ENCODE measurements at regions not wholly inside any gene's neighbourhood (a gene's known extent, or its start where the extent isn't known, plus 50 kb on each side); places are given as distances from the start of the nearest gene placed in this dataset.

DNA sequence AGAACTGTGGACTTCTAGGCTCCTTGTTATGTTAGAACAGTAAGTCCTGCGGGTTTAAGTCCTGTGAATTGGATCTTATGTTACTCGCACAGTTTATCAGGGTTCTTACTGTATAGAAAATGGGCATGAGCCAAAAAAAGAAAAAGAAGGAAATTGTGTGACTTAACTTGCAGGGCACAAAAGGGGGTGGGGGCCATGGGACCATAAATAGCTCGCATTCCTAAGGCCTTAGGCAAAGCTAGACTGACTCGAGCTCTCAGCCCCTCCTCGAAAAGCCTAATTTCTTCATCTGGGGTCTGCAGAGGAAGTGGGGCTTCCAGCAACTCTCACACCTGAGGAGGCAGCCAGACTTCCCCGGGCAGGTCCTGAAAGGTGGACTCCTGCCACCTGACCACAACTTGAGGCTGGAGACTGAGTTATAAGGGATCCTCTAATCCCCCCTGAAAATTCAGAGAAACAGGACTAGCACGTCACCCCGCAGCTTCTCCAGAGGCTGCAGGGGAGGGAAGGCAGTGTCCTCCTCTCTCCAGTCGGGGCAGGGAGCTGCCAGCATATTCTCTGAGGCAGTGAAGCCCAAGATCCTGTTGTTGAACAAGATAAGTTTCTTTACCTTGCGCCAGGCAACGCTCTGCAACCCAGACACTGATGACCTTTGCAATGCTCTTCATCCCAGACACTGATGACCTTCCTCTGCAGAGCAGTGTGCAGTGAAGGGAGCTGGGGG lies 280.5 kb downstream of the PCNX1 start:
- H3K9ac ChIP-seq (ENCODE audit: low read depth, low read length): no peak overlapping the region
- H3K36me3 ChIP-seq (ENCODE audit: insufficient read depth, low read length): no peaks in the 10 kb centered on the region
- H3K9me3 ChIP-seq (ENCODE audit: control insufficient read depth, insufficient read depth, low read length): no peaks in the 10 kb centered on the region
- H3K4me1 ChIP-seq (ENCODE audit: insufficient read depth, low read length): peaks cover 9% of the 10 kb centered on the region

DNA sequence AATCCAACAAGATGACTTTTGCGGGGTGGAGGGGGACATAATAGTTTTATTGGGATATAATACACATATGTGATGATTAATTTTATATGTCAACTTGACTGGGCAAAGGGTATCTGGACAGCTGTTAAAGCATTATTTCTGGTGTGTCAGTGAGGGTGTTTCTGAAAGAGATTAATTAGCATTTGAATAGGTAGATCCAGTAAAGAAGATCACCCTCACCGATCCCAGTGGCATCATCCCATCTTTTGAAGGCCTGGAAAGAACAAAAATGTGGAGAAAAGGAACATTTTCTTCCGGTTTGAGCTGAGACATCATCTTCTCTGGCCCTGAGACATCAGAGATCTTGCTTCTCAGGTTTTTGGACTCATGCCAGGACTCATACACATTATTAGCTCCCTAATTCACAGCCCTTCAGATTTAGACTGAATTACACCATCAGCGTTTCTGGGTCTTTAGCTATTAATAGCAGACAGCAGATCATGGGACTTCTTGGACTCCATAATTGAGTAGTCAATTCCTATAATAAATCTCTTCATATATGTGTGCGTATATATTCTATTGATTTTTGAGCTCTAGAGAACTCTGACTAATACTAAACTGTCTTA lies 283.6 kb downstream of the PCNX1 start:
- Histone ChIP-seq H3K9ac (ENCODE audit: low read depth, low read length) (no peak overlapping the region), H3K4me1 (ENCODE audit: insufficient read depth, low read length) (peaks cover 28% of the 10 kb centered on the region), H3K9me3 (ENCODE audit: control insufficient read depth, insufficient read depth, low read length) (no peaks in the 10 kb centered on the region), H3K36me3 (ENCODE audit: insufficient read depth, low read length) (no peaks in the 10 kb centered on the region)

GRCh38 chr14:71193663-71194062 lies 286.4 kb downstream of the PCNX1 start:
- Histone ChIP-seq H3K9me3 (ENCODE audit: control insufficient read depth, insufficient read depth, low read length) (no peaks in the 10 kb centered on the region), H3K9ac (ENCODE audit: low read depth, low read length) (no peak overlapping the region), H3K4me1 (ENCODE audit: insufficient read depth, low read length) (peaks cover 19% of the 10 kb centered on the region), H3K36me3 (ENCODE audit: insufficient read depth, low read length) (no peaks in the 10 kb centered on the region)

DNA sequence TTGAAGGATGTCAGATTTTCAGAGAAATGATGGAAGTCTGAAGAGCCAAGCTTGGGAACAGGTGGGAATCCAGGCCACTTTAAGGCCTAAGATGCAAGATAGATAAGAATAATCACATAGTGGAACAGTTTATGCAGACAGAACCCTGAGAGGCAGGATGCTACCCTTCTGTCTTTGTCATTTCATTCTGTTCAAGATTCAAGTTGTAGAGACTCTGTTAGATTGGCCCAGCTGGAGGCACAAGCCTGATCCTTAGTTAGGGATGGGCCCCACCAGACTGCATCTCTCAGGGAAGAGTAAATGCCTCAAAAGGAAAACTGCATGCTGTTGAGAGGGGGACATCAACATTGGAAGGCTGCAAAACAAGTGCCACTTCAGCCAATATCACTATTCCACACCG lies 287.0 kb downstream of the PCNX1 start:
- no peak overlapping the region for H3K9ac ChIP-seq (ENCODE audit: low read depth, low read length)

GRCh38 chr14:71196921-71197320 lies 289.7 kb downstream of the PCNX1 start:
- no peaks in the 10 kb centered on the region; the same call in 1 of the 2 replicates for H3K9me3 ChIP-seq (ENCODE audit: control insufficient read depth, insufficient read depth, low read length)
- H3K4me1 ChIP-seq (ENCODE audit: insufficient read depth, low read length): peaks cover 19% of the 10 kb centered on the region
- H3K9ac ChIP-seq (ENCODE audit: low read depth, low read length): no peak overlapping the region
- H3K36me3 ChIP-seq (ENCODE audit: insufficient read depth, low read length): no peaks in the 10 kb centered on the region

More for the DNA sequence above, 287.0 kb downstream of the PCNX1 start:
- H3K36me3 ChIP-seq (ENCODE audit: insufficient read depth, low read length): no peaks in the 10 kb centered on the region
- peaks cover 19% of the 10 kb centered on the region for H3K4me1 ChIP-seq (ENCODE audit: insufficient read depth, low read length)
- H3K9me3 ChIP-seq (ENCODE audit: control insufficient read depth, insufficient read depth, low read length): no peaks in the 10 kb centered on the region

DNA sequence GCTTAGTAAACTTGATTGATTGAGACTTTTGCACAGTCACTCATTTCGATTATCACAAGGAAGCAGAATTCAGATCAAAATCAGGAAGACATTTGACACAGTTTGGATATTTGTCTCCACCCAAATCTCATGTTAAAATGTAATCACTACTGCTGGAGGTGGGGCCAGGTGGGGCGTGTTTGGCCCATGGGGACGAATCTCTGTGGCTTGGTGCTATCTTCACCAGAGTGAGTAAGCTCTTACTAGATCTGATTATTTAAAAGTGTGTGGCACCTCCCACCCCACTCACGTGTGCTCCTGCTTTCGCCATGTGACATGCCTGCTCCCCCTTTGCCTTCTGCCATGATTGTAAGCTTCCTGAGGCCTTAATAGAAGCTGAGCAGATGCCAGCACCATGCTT lies 291.4 kb downstream of the PCNX1 start:
- no peak overlapping the region for H3K9ac ChIP-seq (ENCODE audit: low read depth, low read length)
- H3K9me3 ChIP-seq (ENCODE audit: control insufficient read depth, insufficient read depth, low read length): no peaks in the 10 kb centered on the region; the same call in 1 of the 2 replicates
- H3K4me1 ChIP-seq (ENCODE audit: insufficient read depth, low read length): peaks cover 10% of the 10 kb centered on the region
- H3K36me3 ChIP-seq (ENCODE audit: insufficient read depth, low read length): no peaks in the 10 kb centered on the region

- no peaks in the 10 kb centered on the region for H3K36me3 ChIP-seq (ENCODE audit: insufficient read depth, low read length)
- H3K4me1 ChIP-seq (ENCODE audit: insufficient read depth, low read length): no peaks in the 10 kb centered on the region
- no peaks in the 10 kb centered on the region; the same call in 1 of the 2 replicates for H3K9me3 ChIP-seq (ENCODE audit: control insufficient read depth, insufficient read depth, low read length)
- no peak overlapping the region for H3K9ac ChIP-seq (ENCODE audit: low read depth, low read length)
These were observed 294.6 kb downstream of the PCNX1 start for GRCh38 chr14:71201840-71202239.

- Histone ChIP-seq H3K9me3 (ENCODE audit: control insufficient read depth, insufficient read depth, low read length) (no peaks in the 10 kb centered on the region; the same call in 1 of the 2 replicates), H3K4me1 (ENCODE audit: insufficient read depth, low read length) (no peaks in the 10 kb centered on the region), H3K9ac (ENCODE audit: low read depth, low read length) (no peak overlapping the region), H3K36me3 (ENCODE audit: insufficient read depth, low read length) (no peaks in the 10 kb centered on the region)
These were observed 295.6 kb downstream of the PCNX1 start for GRCh38 chr14:71202881-71203280.

GRCh38 chr14:71203306-71203705 lies 296.0 kb downstream of the PCNX1 start:
- H3K9ac ChIP-seq (ENCODE audit: low read depth, low read length): no peak overlapping the region
- no peaks in the 10 kb centered on the region for H3K36me3 ChIP-seq (ENCODE audit: insufficient read depth, low read length)
- H3K9me3 ChIP-seq (ENCODE audit: control insufficient read depth, insufficient read depth, low read length): no peaks in the 10 kb centered on the region; the same call in 1 of the 2 replicates
- H3K4me1 ChIP-seq (ENCODE audit: insufficient read depth, low read length): no peaks in the 10 kb centered on the region

DNA sequence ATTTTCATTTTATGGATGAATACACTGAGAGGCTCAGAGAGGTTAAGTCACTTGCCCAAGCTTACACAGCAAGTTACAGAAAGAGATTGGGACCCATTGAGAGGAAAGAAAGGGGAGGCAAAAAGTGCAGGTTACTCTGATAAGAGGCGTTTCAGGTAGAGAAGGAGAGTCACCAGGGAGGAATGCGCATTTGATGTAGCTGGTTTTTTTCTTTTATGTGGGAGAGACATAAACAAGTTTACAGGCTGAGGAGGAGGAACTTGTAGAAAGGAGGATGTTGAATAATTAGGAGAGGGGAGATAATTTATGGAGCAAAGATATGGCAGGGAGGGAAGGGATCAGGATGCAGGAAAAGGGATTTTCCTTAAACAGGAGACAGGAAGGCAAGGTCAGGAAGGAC lies 297.0 kb downstream of the PCNX1 start:
- Histone ChIP-seq H3K36me3 (ENCODE audit: insufficient read depth, low read length) (no peaks in the 10 kb centered on the region), H3K4me1 (ENCODE audit: insufficient read depth, low read length) (no peaks in the 10 kb centered on the region), H3K9ac (ENCODE audit: low read depth, low read length) (no peak overlapping the region), H3K9me3 (ENCODE audit: control insufficient read depth, insufficient read depth, low read length) (peaks cover 5% of the 10 kb centered on the region)

DNA sequence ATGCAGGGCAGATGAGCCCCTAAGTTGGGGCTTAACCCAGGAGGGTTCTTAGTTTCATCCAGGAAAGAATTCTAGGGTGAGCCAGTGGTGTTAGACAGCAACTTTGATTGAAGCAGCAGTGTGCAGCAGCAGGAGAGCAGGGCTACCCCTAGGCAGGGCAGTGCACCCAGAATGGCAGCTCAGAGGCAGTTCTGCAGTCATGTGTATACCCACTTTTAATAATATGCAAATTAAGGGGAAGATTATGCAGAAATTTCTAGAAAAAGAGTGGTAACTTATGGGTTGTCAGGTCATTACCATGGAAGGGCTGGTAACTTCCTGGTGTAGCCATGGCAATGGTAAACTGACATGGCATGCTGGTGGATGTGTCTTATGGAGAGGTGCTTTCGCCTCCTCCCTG lies 297.5 kb downstream of the PCNX1 start:
- no peak overlapping the region for H3K9ac ChIP-seq (ENCODE audit: low read depth, low read length)
- H3K36me3 ChIP-seq (ENCODE audit: insufficient read depth, low read length): no peaks in the 10 kb centered on the region
- H3K9me3 ChIP-seq (ENCODE audit: control insufficient read depth, insufficient read depth, low read length): peaks cover 5% of the 10 kb centered on the region
- H3K4me1 ChIP-seq (ENCODE audit: insufficient read depth, low read length): no peaks in the 10 kb centered on the region

DNA sequence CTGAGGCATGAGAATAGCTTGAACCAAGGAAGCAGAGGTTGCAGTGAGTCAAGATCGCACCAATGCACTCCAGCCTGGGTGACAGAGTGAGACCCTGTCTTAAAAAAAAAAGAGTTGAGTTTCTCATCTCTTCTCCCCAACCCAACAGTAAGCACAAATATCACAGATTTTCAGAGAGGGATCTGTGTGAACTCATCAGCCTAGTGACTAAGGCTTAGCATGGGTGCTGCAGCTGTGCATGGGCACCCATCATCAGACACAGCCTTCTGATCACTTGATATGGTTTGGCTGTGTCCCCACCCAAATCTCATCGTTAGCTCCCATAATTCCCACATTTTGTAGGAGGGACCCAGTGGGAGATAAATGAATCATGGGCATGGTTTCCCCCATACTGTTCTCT lies 298.9 kb downstream of the PCNX1 start:
- H3K4me1 ChIP-seq (ENCODE audit: insufficient read depth, low read length): no peaks in the 10 kb centered on the region
- H3K36me3 ChIP-seq (ENCODE audit: insufficient read depth, low read length): no peaks in the 10 kb centered on the region
- H3K9ac ChIP-seq (ENCODE audit: low read depth, low read length): no peak overlapping the region
- H3K9me3 ChIP-seq (ENCODE audit: control insufficient read depth, insufficient read depth, low read length): peaks cover 5% of the 10 kb centered on the region; the same call in 1 of the 2 replicates

- no peaks in the 10 kb centered on the region for H3K36me3 ChIP-seq (ENCODE audit: insufficient read depth, low read length)
- no peak overlapping the region for H3K9ac ChIP-seq (ENCODE audit: low read depth, low read length)
- no peaks in the 10 kb centered on the region for H3K4me1 ChIP-seq (ENCODE audit: insufficient read depth, low read length)
- peaks cover 5% of the 10 kb centered on the region; the same call in 1 of the 2 replicates for H3K9me3 ChIP-seq (ENCODE audit: control insufficient read depth, insufficient read depth, low read length)
These were observed 299.6 kb downstream of the PCNX1 start for GRCh38 chr14:71206766-71207371.

DNA sequence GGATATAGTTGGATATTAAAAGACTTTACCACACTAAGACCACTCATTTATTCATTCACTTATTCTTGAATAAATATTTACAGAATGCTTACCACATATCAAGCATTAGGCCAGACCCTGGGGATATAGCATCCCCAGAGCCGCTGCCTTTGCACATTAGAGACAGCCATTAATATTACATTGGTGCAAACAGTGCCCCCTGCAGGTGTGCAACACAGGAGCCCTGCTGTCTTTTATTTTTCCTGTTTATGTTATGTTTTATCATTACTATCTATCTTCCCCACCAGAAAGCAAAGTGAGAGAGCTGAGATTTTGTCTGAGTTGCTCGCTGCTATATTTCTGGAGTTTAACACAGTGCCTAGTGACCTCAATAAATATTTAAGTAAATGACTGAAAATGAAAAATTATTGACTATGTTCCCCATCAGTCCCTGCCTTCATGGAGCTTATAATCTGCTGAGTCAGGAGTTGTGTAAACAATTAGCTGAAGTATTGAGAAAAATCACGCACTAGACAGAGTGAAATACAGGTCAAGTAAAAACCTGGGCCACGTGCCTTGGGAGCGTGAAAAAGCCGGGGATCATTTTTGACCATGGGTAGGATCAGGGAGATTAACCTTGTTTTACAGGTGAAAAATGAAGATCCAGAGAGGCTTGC lies 301.6 kb downstream of the PCNX1 start:
- Histone ChIP-seq H3K36me3 (ENCODE audit: insufficient read depth, low read length) (no peaks in the 10 kb centered on the region), H3K9me3 (ENCODE audit: control insufficient read depth, insufficient read depth, low read length) (peaks cover 5% of the 10 kb centered on the region; the same call in 1 of the 2 replicates), H3K9ac (ENCODE audit: low read depth, low read length) (no peak overlapping the region)

More for the DNA sequence above, 301.6 kb downstream of the PCNX1 start:
- no peaks in the 10 kb centered on the region; the same call in 1 of the 2 replicates for H3K4me1 ChIP-seq (ENCODE audit: insufficient read depth, low read length)

Data from ES-I3 (cell line).